Pancreas (tissue), 10 donors: ENCODE measurements at regions not wholly inside any gene's neighbourhood (a gene's known extent, or its start where the extent isn't known, plus 50 kb on each side); places are given as distances from the start of the nearest gene placed in this dataset.

Experiments used
- ATAC-seq, 4 donors: fragments of 200-7000 bp; cut with Tn5 transposase; one replicate each; pipeline versions ENCODE4 v1.8.0 to v1.9.1; 2020; ENCODE audit warnings: mild to moderate bottlenecking in 4 of 4, moderate library complexity in 4 of 4
- DNase-seq, 6 donors: peaks; one replicate each; pipeline ENCODE4 v3.0.0-alpha.2; 2020
- FAIRE-seq: peaks from 2 replicates; lab custom pipeline; 2012; peaks lifted over from hg19 to GRCh38; lab: Jason Lieb, UNC
- H3K27ac ChIP-seq, 4 donors: fragments of 200-600 bp; sonication (generic); 1 replicate in 3 of 4; 2 replicates in 1 of 4; pipeline versions ENCODE4 v1.5.0 to v1.8.0; 2020
- H3K27me3 ChIP-seq, 4 donors: fragments of 200-600 bp; one replicate each; pipeline ENCODE4 v1.8.0; 2021
- H3K36me3 ChIP-seq, 3 donors: fragments of 200-600 bp; sonication (generic) in 1 of 3; one replicate each; pipeline versions ENCODE4 v1.5.0 to v1.8.0; 2020 to 2021
- H3K4me1 ChIP-seq, 3 donors: fragments of 200-600 bp; one replicate each; pipeline ENCODE4 v1.8.0; 2021
- H3K4me3 ChIP-seq, 4 donors: fragments of 200-600 bp; sonication (generic) in 2 of 4; one replicate each; pipeline versions ENCODE4 v1.5.0 to v1.8.0; 2020 to 2021
- H3K9me3 ChIP-seq, 4 donors: fragments of 200-600 bp; one replicate each; pipeline ENCODE4 v1.8.0; 2021
- CTCF ChIP-seq, 4 donors: fragments of 200-600 bp; sonication (generic) in 3 of 4; IDR thresholded peaks; one replicate each; pipeline versions ENCODE4 v1.5.0 to v1.8.0; 2021; ENCODE audit warnings: antibody characterized with exemption in 4 of 4
- WGBS, 2 donors: extraction: QIAGEN DNeasy Blood & Tissue Kit; methylation state at CpG; one replicate each; pipeline ENCODE4 v1.1.7; 2013; 5-methylcytosine and 5-hydroxymethylcytosine counted together
- intact Hi-C, 3 donors: fragments of 100-400 bp; cut with DNase I; formaldehyde crosslinking; loops; one replicate each; pipeline versions ENCODE4 v1.11.1 to v1.14.2; 2022
- donor health status: healthy with polysubstance abuse.
- donor health status: DM: no; HTN: no; CAD: no; lungs with moderate emphysema.
- donor health status: DM: no; HTN: no; CAD: no.
- donor health status: control.
- donor health status: control.
- donor health status: Bipolar disorder and iron deficiency.
- donor health status: DM: yes; HTN: yes; CAD: no.
- donor health status: DM: no; HTN: no; CAD: no.
- donor health status: DM: no; HTN: no; CAD: no.
- donor health status: DM: yes; HTN: yes; CAD: no.

- DNase-seq: no peak
- Histone ChIP-seq H3K9me3 (no peaks in the 10 kb centered on the region), H3K36me3 (no peaks in the 10 kb centered on the region), H3K4me1 (no peaks in the 10 kb centered on the region), H3K4me3 (no peak overlapping the region), H3K27ac (no peak overlapping the region), H3K27me3 (no peaks in the 10 kb centered on the region)
- no peak for FAIRE-seq
- no peak for TF ChIP-seq CTCF (IDR thresholded peaks at IDR 0.05)
- ATAC-seq: no peak
- WGBS, 2 donors: 50% methylated on average over 4 of the region's 4 CpGs
- intact Hi-C loops: no loop called here
Observed at GRCh38 chr9:28922891-28923290, 1349.6 kb upstream of the C9orf72 start.

- intact Hi-C loops: no loop called here
- no peak for TF ChIP-seq CTCF (IDR thresholded peaks at IDR 0.05)
- WGBS, 2 donors: 48 to 64% methylated on average over 3 of the region's 3 CpGs
Observed at GRCh38 chr9:28923351-28923750, 1350.1 kb upstream of the C9orf72 start.

GRCh38 chr9:28925157-28925556 is 1351.9 kb upstream of the C9orf72 start:
- WGBS, 2 donors: 50 to 72% methylated on average over 3 of the region's 3 CpGs
- H3K9me3 ChIP-seq: no peaks in the 10 kb centered on the region
- H3K4me3 ChIP-seq: no peak overlapping the region
- H3K27me3 ChIP-seq: no peaks in the 10 kb centered on the region
- no peak overlapping the region for H3K27ac ChIP-seq
- DNase-seq (no peak), FAIRE-seq (no peak), ATAC-seq (no peak)
- H3K4me1 ChIP-seq: no peaks in the 10 kb centered on the region
- intact Hi-C loops: no loop called here
- no peaks in the 10 kb centered on the region for H3K36me3 ChIP-seq
- no peak for TF ChIP-seq CTCF (IDR thresholded peaks at IDR 0.05)

More at GRCh38 chr9:28923351-28923750, 1350.1 kb upstream of the C9orf72 start:
- Histone ChIP-seq H3K27ac (no peak overlapping the region), H3K36me3 (no peaks in the 10 kb centered on the region), H3K4me3 (no peak overlapping the region), H3K27me3 (no peaks in the 10 kb centered on the region), H3K4me1 (no peaks in the 10 kb centered on the region), H3K9me3 (no peaks in the 10 kb centered on the region)
- ATAC-seq: no peak
- FAIRE-seq: no peak
- DNase-seq: no peak

- Histone ChIP-seq H3K4me1 (no peaks in the 10 kb centered on the region), H3K27me3 (no peaks in the 10 kb centered on the region), H3K27ac (no peak overlapping the region), H3K4me3 (no peak overlapping the region), H3K9me3 (no peaks in the 10 kb centered on the region), H3K36me3 (no peaks in the 10 kb centered on the region)
- DNase-seq (no peak), FAIRE-seq (no peak), ATAC-seq (no peak)
- 59 to 67% methylated on average over 3 of the region's 3 CpGs for WGBS, 2 donors
- intact Hi-C loops: no loop called here
- TF ChIP-seq CTCF (IDR thresholded peaks at IDR 0.05): no peak
Observed at GRCh38 chr9:28926306-28926705, 1353.0 kb upstream of the C9orf72 start.

GRCh38 chr9:28927691-28928090 is 1354.4 kb upstream of the C9orf72 start:
- Histone ChIP-seq H3K4me3 (no peak overlapping the region), H3K36me3 (no peaks in the 10 kb centered on the region), H3K27me3 (no peaks in the 10 kb centered on the region), H3K4me1 (no peaks in the 10 kb centered on the region), H3K9me3 (no peaks in the 10 kb centered on the region), H3K27ac (no peak overlapping the region)
- TF ChIP-seq CTCF (IDR thresholded peaks at IDR 0.05): no peak
- DNase-seq (no peak), FAIRE-seq (no peak), ATAC-seq (no peak)
- intact Hi-C loops: no loop called here
- WGBS, 2 donors: 53 to 61% methylated on average over 1 of the region's 1 CpG
